Spleen (tissue), 7 donors: ENCODE measurements at regions not wholly inside any gene's neighbourhood (a gene's known extent, or its start where the extent isn't known, plus 50 kb on each side); places are given as distances from the start of the nearest gene placed in this dataset.

ENCODE experiments used
- POLR2A ChIP-seq, 3 donors: fragments of 450-650 bp; IDR thresholded peaks; one replicate each; pipeline ENCODE4 v1.5.1; 2017; ENCODE audit warnings: antibody characterized with exemption in 3 of 3, mild to moderate bottlenecking in 1 of 3
- POLR2AphosphoS5 ChIP-seq, 3 donors: sonication (generic); formaldehyde crosslinking; IDR thresholded peaks; one replicate each; pipeline ENCODE4 v1.5.1; 2017; ENCODE audit warnings: antibody characterized with exemption in 3 of 3
- TF ChIP-seq, protein P1 (sequence below), 11 experiments: fragments of 200-600 bp in 7 of 11; fragments of 450-650 bp in 4 of 11; sonication (generic) in 4 of 11; IDR thresholded peaks in 8 of 11; conservative IDR thresholded peaks in 3 of 11; 1 replicate in 7 of 11; 2 replicates in 4 of 11; pipeline versions ENCODE4 v1.4.0 to v1.8.0; 2016 to 2021; ENCODE audit warnings: antibody characterized with exemption in 11 of 11, inconsistent platforms in 4 of 11, mild to moderate bottlenecking in 1 of 11
- donor health status: DM: no; HTN: no; CAD: no; lungs with moderate emphysema.
- donor health status: DM: no; HTN: no; CAD: no.
- donor health status: DM: no; HTN: no; CAD: no.

DNA sequence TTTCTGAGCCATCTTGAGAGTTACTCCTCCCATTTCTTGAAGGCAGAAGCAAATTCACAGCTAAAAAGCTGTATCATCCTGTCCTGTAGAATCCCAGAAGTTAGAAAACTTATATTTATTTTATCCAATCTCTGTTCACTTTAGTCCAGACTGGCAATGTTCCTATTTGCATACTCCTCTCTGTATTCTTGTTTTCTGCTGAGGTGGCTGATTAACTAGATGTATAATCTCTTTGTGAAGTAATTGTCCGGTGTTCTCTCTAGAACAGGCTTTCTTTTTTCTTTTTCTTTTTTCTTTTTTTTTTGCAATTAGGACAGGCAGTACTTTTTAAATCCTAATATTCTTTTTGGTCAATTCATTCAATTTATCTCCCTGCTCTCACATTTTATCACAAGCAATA lies 411.0 kb downstream of the KCNJ3 start:
- TF ChIP-seq, protein P1, sequence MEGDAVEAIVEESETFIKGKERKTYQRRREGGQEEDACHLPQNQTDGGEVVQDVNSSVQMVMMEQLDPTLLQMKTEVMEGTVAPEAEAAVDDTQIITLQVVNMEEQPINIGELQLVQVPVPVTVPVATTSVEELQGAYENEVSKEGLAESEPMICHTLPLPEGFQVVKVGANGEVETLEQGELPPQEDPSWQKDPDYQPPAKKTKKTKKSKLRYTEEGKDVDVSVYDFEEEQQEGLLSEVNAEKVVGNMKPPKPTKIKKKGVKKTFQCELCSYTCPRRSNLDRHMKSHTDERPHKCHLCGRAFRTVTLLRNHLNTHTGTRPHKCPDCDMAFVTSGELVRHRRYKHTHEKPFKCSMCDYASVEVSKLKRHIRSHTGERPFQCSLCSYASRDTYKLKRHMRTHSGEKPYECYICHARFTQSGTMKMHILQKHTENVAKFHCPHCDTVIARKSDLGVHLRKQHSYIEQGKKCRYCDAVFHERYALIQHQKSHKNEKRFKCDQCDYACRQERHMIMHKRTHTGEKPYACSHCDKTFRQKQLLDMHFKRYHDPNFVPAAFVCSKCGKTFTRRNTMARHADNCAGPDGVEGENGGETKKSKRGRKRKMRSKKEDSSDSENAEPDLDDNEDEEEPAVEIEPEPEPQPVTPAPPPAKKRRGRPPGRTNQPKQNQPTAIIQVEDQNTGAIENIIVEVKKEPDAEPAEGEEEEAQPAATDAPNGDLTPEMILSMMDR (IDR thresholded peaks at IDR 0.05 in 8 of 11, conservative IDR thresholded peaks at IDR 0.05 in 3 of 11): no peak
- TF ChIP-seq POLR2AphosphoS5 (IDR thresholded peaks at IDR 0.05) (no peak), POLR2A (IDR thresholded peaks at IDR 0.05) (no peak)
